Central memory CD4-positive, alpha-beta T cell (primary cell): ENCODE measurements at regions not wholly inside any gene's neighbourhood (a gene's known extent, or its start where the extent isn't known, plus 50 kb on each side); places are given as distances from the start of the nearest gene placed in this dataset.
"Not testable (repeated sequence)": the region's sequence is repeated elsewhere in the genome, so short reads cannot be mapped to it uniquely, and the experiment has no call there.

Experiments
- DNase-seq: peaks from one replicate; pipeline ENCODE4 v3.0.0; 2022

- no peak for DNase-seq
Observed at GRCh38 chr12:19999805-20000138, 368.6 kb upstream of the PDE3A start.

DNA sequence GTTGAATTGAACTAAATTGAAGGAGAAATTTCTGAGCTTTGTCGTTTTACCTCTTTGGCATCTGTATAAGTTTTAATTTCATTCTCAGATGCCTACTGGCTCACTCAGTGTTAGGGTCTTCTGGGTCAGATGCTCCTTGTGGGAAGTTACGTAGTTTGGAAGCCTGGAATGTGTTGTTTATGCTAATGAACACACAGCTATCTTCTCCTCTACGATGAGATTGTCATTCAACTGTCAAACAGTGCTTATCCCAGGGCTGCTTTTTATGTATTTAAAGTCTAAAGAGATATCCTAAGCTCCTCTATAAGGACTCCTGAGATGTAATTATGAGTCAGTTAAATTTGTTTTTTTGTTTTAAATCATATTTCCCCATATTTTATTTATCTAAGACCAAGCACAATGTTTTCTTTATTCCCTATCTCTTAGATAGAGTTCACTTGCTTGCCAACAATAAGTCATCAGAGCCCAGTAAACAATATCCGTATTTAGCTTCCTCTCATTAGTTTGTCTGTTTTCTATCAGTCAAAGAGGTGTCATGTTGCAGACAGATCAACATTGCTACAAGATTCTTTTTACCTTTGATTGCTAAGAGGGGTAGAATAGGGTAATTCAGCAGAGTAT lies 368.0 kb upstream of the PDE3A start:
- DNase-seq = no peak

GRCh38 chr12:20003252-20003651 lies 365.1 kb upstream of the PDE3A start:
- no peak for DNase-seq

DNA sequence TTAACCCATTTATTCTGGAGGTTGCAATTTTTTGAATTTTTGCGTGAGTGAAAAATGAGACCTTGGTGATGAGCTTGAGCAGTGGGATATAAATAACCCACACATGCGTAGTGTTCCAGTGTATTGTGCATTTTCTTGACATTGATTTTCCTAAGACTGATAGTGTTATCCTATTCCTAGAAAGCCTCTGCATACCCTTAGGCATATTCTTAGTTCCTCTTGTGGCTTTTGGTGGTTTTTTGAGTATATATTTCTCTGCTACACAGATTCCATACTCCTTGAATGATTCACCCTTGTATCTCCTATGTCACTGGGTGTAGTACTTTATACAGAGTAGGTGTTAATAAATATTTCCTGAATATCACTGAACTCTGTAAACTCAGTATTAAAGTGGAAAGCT lies 363.4 kb upstream of the PDE3A start:
- DNase-seq = no peak

DNA sequence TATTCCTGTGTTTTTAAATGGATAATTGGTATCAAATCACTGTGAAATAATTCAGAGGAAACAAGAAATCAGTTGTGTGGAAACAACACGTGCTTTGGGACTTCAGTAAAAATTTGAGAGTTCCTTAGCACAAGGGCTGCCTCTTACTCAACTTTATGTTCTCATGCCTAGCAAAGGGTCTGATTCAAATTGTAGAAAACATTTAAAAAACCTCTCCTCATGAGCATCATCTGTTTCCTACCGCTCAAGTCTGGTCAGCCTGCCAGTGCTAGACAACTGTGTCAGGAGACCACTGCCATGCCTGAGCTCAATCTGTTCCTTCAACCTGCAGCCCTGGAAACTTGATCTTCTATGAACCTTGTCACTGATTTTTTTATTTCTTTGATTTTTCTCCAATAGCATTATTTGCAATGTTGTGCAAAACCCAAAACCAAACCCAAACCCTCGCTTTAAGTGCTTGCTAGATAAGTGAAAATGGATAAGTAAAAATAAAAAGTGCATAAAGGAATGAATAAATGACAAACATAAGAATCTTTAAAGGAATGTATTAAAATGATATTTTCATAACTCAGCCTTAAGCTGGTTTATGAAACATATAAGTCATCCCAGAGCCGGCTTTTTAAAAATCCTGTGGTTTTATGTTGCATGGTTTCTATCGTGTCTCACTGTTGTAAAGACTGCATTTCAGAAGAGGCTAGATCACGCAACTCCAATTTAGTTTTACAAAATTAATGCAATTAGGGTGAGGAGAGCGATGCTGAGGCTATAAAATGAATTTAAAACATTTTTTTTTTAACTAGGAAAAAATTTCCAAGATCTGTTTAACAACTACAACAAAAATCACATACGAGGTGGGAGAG lies 361.2 kb upstream of the PDE3A start:
- DNase-seq = no peak

DNA sequence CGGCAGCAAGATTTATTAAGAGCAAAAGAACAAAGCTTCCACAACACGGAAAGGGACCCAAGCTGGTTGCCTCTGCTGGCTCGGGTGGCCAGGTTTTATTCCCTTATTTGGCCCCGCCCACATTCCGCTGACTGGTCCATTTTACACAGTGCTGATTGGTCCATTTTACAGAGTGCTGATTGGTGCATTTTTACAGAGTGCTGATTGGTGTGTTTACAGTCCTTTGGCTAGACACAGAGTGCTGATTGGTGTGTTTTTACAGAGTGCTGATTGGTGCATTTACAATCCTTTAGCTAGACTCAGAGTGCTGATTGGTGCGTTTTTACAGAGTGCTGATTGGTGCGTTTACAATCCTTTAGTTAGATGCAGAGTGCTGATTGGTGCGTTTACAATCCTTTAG lies 358.4 kb upstream of the PDE3A start:
- not testable (repeated sequence) for DNase-seq

DNA sequence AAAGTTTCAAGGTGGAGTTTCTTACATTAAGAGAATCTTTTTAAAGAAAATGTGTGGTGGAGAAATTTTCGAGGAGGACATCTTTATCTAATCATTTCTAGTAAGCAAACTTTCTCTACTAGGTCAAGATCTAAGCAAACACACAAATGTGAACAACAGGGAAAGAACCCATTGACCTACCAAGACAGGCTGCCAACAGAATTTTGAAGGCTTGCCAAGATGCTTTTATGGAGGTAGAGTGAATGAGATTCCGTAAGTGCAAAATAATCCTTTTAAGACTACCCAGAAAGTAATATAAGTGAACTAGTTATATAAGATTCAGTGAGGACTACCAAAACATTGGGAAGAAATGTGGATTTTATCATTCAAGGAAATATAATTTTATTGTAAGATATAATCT lies 357.1 kb upstream of the PDE3A start:
- DNase-seq = no peak

- DNase-seq = no peak
Observed at GRCh38 chr12:20017802-20018201, 350.5 kb upstream of the PDE3A start.

DNA sequence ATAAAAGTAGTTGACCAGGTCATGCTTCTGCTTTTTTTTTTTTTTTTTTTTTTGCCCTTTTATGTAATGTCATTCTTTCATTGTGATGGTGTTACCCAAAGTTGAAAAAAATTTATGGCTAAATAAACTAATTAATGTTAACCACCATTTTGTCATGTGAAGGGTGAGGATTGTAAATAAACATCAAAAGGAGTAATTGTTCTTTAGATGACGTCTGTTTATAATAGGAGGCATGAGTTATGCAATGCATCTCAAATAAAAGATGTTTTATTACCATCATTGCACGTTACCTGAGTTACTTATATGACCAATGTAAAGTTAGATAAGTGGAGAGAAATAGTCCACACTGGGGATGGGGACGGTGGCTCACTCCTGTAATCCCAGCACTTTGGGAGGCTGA lies 349.9 kb upstream of the PDE3A start:
- no peak for DNase-seq

- no peak for DNase-seq
Observed at GRCh38 chr12:20024194-20024593, 344.1 kb upstream of the PDE3A start.

DNA sequence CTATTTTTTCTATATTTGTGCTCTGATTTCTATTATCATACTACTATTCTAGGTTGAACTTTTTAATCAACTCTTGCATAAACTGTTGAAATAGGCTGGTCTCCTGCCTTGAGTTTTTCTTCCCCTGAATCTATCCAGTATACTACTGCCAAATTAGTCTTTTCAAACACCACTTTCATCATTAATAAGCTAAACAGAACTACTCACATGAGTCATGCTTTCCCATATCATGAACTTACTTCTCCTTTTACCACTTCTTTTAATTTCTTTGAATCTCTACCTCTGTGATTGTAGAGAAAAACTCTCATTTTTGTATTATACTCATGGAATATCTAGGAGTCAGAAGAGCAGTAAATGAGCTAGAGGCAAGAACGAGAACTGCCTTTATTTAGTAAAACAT lies 340.3 kb upstream of the PDE3A start:
- no peak for DNase-seq

DNA sequence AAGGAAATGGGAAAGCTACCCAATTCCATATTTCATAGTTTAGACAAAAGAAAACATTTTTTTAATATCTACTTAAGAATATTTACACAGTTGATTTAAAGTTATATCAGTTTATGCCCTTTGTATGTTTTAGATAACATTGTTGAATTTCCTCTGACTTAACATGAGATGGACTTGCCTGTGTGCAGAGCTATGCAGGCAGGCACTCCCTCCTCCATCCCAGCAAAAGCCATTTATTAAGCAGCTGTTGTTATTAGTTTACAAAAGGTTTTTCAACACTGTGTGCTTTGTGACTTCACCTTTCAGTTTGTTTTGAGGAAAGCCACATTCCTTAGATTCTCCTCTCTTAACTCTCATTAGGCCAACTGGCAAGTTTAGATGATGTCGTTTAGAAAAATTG lies 337.5 kb upstream of the PDE3A start:
- DNase-seq = no peak

- no peak for DNase-seq
Observed at GRCh38 chr12:20039562-20039961, 328.8 kb upstream of the PDE3A start.

DNA sequence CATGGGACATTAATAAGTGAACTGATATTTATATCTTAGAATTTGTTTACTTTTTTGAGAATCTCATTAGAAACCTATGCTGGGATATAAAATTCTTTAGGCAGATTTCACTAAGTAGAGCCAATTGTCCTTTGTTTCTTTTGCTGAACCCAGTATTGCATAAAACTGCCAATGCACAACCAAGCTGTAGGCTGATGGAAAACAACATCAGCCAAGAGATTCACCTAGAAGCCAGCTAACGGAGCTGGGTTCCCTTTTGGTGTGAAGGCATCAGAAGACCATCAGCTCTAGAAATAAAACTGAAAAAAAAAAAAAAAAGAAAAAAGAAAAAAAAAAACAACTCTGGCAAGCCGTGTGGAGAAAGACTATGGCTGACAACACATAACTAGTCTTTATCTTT lies 328.2 kb upstream of the PDE3A start:
- no peak for DNase-seq

- DNase-seq = no peak
Observed at GRCh38 chr12:20040831-20041230, 327.5 kb upstream of the PDE3A start.

DNA sequence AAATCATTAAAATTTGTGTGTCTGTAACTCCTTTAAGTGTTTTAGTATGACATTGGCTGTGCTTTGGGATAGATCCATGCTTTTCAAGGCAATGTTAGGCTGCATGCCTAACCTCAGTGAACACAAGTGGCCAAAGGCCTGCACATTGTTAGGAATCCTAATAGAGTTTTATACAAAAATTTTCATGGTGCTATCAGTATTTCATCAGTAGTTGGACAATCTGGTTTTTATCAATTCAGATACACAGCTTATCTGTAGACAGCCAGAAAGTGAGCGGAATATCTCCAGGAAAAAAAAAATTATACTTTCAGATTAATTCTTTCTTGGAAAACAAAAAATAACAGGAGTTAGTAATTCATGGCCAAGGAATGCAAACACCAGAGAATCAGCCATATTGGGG lies 324.0 kb upstream of the PDE3A start:
- no peak for DNase-seq

GRCh38 chr12:20044846-20045245 lies 323.5 kb upstream of the PDE3A start:
- no peak for DNase-seq

- DNase-seq = no peak
Observed at GRCh38 chr12:20047901-20048300, 320.4 kb upstream of the PDE3A start.

DNA sequence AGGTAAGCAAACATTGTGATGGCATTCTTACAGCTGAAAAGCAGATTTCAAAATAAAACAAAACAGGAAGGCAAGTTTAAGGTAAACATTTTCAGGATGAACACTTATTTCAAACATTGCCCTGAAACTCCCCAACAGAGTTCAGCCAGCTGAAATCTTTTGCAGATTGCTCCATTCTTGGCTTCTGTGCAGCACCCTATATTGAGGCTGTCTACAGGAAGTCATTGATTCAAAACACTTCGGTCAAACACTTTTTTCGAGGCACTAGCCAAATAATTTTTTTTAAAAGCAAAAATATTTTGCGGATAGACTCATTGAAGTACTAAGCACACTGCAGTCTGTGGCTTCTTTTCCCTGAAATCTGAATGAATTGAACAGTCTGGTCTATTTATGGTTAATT lies 318.1 kb upstream of the PDE3A start:
- no peak for DNase-seq

- DNase-seq = no peak
Observed at GRCh38 chr12:20053782-20054181, 314.6 kb upstream of the PDE3A start.

DNA sequence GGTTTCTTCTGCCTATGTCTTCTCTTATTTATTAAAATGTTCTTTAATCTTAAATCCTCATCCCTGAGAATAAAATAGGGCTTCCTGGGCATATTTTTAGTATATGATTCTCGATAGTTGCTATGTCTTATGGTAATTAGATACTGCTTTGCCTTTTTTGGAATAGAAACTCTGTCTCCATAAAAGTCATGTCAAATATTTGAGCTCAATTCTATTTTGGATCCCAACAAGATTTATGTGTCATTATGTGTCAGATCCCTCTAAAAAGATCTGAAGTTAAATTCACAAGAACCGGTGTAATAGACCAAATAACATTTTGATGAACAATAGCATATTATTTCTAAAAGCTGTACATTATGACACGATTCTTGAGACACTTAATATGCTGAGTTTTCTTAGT lies 312.5 kb upstream of the PDE3A start:
- no peak for DNase-seq

DNA sequence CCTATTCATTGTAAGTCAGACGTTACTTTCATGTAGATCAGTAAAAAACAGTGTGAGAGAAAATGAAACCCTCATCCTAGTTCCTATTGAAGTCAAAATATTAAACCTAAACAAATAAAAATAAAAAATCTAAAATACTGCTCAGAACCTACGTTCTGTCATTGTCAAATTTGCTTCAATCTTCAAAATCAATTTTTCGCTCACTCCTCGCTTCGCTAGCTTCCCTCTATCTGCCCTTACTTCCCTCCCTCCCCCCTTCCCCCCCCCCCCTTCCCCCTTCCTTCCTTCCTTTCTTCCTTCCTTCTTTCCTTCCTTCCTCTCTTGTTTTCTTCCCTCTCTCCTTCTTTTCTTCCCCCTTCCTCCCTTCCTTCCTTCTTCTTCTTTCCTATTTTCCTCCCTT lies 310.9 kb upstream of the PDE3A start:
- DNase-seq = no peak

GRCh38 chr12:20063116-20063515 lies 305.2 kb upstream of the PDE3A start:
- no peak for DNase-seq

- no peak for DNase-seq
Observed at GRCh38 chr12:20077618-20078017, 290.7 kb upstream of the PDE3A start.

DNA sequence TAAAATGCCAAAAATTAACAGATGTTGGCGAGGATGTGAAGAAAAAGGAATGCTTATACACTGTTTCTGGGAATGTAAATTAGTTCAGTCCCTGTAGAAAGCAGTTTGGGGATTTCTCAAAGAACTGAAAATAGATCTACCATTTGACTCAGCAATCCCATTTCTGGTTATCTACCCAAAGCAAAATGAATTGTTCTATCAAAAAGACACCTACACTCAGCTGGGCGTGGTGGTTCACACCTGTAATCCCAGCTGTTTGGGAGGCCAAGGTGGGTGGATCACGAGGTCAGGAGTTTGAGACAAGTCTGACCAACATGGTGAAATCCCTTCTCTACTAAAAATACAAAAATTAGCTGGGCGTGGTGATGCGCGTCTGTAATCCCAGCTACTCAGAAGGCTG lies 279.3 kb upstream of the PDE3A start:
- no peak for DNase-seq
